Urothelium cell line (cell line): ENCODE measurements at regions not wholly inside any gene's neighbourhood (a gene's known extent, or its start where the extent isn't known, plus 50 kb on each side); places are given as distances from the start of the nearest gene placed in this dataset.

Source experiments
- DNase-seq: peaks from one replicate; pipeline ENCODE4 v3.0.0; 2011; ENCODE audit warnings: low spot score, mixed read lengths
- FAIRE-seq: peaks from 2 replicates; lab custom pipeline; 2011; peaks lifted over from hg19 to GRCh38; lab: Jason Lieb, UNC

GRCh38 chr2:126356631-126357030, 299.3 kb upstream of the GYPC start:
- FAIRE-seq (no peak), DNase-seq (no peak)

GRCh38 chr2:126358122-126358521, 297.8 kb upstream of the GYPC start:
- no peak for DNase-seq
- FAIRE-seq: no peak

- FAIRE-seq (no peak), DNase-seq (peak; percentile 21)
Observed at GRCh38 chr2:126359494-126359893, 296.5 kb upstream of the GYPC start.

GRCh38 chr2:126367361-126367760, 288.6 kb upstream of the GYPC start:
- FAIRE-seq: no peak
- no peak for DNase-seq

- DNase-seq (no peak), FAIRE-seq (no peak)
Observed at GRCh38 chr2:126368758-126369157, 287.2 kb upstream of the GYPC start.

GRCh38 chr2:126370201-126370600, 285.8 kb upstream of the GYPC start:
- FAIRE-seq (no peak), DNase-seq (peak; percentile 26)

- DNase-seq (no peak), FAIRE-seq (no peak)
Observed at GRCh38 chr2:126372406-126372805, 283.6 kb upstream of the GYPC start.

GRCh38 chr2:126378176-126378575, 277.8 kb upstream of the GYPC start:
- DNase-seq: no peak
- no peak for FAIRE-seq

- DNase-seq (no peak), FAIRE-seq (no peak)
Observed at GRCh38 chr2:126381091-126381490, 274.9 kb upstream of the GYPC start.

GRCh38 chr2:126382998-126383397, 273.0 kb upstream of the GYPC start:
- no peak for FAIRE-seq
- no peak for DNase-seq

- no peak for DNase-seq
- FAIRE-seq: no peak
Observed at GRCh38 chr2:126383800-126384199, 272.2 kb upstream of the GYPC start.

GRCh38 chr2:126385441-126385840, 270.5 kb upstream of the GYPC start:
- FAIRE-seq: no peak

GRCh38 chr2:126385983-126386382, 270.0 kb upstream of the GYPC start:
- DNase-seq (no peak), FAIRE-seq (no peak)

More at GRCh38 chr2:126385441-126385840, 270.5 kb upstream of the GYPC start:
- DNase-seq: no peak

- no peak for FAIRE-seq
- no peak for DNase-seq
Observed at GRCh38 chr2:126389446-126389845, 266.5 kb upstream of the GYPC start.

GRCh38 chr2:126392889-126393288, 263.1 kb upstream of the GYPC start:
- no peak for FAIRE-seq
- DNase-seq: no peak

- DNase-seq (no peak), FAIRE-seq (no peak)
Observed at GRCh38 chr2:126399001-126399400, 257.0 kb upstream of the GYPC start.

GRCh38 chr2:126403039-126403628, 252.8 kb upstream of the GYPC start:
- no peak for FAIRE-seq

GRCh38 chr2:126406267-126406666, 249.7 kb upstream of the GYPC start:
- no peak for FAIRE-seq
- no peak for DNase-seq

More at GRCh38 chr2:126403039-126403628, 252.8 kb upstream of the GYPC start:
- no peak for DNase-seq

GRCh38 chr2:126408671-126409070, 247.3 kb upstream of the GYPC start:
- no peak for FAIRE-seq
- no peak for DNase-seq

- DNase-seq: no peak
- no peak for FAIRE-seq
Observed at GRCh38 chr2:126409850-126410249, 246.1 kb upstream of the GYPC start.

- DNase-seq (no peak), FAIRE-seq (no peak)
Observed at GRCh38 chr2:126413079-126413478, 242.9 kb upstream of the GYPC start.

- FAIRE-seq (no peak), DNase-seq (no peak)
Observed at GRCh38 chr2:126419403-126419802, 236.6 kb upstream of the GYPC start.

GRCh38 chr2:126425943-126426342, 230.0 kb upstream of the GYPC start:
- FAIRE-seq (no peak), DNase-seq (no peak)
